SW 1271 (cell line): ENCODE measurements at regions not wholly inside any gene's neighbourhood (a gene's known extent, or its start where the extent isn't known, plus 50 kb on each side); places are given as distances from the start of the nearest gene placed in this dataset.

ENCODE experiments used
- DNase-seq, 2 experiments: peaks; one replicate each; lab custom pipeline; 2025; lab: John Stamatoyannopoulos, UW

- DNase-seq = no peak
These were observed 235.1 kb upstream of the CXCL12 start for GRCh38 chr10:44619975-44620374.

- no peak for DNase-seq
These were observed 242.9 kb upstream of the CXCL12 start for GRCh38 chr10:44627591-44628354.

DNA sequence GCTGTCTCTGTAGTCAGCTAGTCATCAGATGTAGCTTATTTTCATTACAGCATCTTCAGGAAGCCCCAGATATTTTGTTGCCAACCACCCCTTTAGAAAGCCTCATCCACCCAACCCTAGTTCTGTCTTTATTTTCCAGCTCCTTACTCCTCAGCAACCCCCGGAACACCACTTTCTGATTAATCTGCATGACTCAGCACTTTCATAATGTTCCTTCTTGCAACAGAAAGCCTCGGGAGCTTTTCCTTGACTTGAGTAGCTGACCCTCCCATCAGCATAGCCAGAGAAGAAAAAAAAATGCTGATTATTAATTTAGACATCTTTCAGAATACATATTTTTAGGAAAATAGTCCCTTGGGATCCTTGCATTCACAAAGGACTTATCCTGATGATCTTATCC lies 244.0 kb upstream of the CXCL12 start:
- DNase-seq = no peak

DNA sequence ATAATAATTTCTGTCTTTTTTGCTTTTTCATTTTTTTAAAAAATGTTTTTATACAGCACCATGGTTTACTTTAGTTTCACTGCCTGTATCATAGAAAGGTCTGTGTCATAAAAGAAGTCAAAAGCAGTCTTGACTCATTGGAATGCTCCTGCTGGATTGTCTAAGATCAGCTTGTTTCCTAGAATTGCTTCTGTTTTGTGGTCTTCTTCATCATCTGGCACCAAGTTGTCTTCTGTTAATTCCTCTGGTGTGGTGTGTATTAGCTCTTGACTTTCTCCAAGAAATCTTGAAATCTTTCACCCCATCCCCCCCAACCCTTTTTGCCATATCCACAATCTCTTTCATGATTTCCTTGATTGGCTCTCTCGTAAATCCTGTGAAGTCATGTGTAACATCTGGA lies 250.3 kb upstream of the CXCL12 start:
- DNase-seq = no peak

DNA sequence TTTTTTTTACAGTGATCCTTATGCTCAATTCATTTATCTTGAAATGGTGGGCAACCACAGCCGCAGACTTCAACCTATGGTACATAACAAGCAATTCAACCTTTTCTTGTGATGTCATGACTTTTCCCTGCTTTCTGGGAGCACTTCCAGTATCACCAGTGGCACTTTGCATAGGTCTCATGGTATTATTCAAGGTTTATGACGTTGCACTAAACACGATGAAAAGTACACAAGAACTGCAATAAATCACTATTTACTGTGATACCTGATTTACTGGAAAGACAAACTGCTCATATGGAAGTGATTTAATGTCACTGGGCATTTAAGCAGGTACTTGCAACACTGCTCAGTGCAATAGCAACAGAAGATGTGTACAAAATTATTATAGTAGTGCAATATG lies 251.7 kb upstream of the CXCL12 start:
- DNase-seq = no peak

- DNase-seq = no peak
These were observed 255.5 kb upstream of the CXCL12 start for GRCh38 chr10:44640429-44640828.

DNA sequence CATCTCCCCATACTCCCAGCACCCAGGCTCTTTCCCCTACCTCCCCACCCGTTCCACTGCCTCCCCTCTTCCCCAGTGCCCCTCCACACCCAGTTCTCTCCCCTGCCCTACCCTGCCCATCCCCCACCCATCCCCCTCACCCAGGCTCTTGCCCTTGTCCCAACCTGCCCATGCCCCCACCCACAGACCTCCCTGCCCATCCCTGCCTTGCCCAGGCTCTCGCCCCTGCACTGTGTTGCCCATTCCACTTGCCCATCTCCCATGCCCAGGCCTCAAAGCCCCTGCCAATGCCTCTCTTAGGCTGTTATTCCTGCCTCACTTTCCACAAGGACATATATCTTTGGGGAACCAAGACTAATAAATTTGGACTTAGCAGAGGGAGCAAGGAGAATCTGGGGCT lies 262.6 kb upstream of the CXCL12 start:
- DNase-seq = no peak

DNA sequence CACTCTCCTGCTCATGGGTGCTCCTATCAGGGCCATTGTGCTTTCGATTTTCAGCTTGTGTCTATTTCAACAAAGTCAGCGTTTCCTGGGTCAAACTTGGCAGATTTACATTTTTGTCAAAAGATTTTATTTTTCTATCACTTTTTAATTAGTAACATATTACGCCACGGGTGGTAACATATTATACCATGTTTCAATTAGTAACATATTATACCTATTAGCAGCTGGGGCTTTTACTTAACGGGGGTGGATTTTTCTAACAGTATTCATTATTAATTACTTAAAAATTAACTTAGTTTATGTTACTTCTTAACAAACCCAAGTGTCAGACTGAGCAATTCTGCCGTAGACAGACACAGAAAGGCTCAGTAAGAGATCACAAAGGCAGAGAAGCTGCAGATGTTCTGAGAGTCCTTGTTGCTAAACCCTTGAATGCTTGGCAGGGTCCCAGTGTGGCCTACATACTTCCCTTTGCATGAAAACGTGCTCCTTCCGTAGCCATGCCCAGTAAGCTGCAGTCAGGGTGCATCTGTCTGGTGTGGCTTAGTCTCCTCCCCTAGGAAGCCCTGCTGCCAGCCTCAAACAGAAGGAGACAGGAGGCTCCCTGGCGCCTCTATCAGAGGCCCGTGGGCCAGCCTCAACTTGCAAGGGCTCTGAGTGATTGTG lies 263.1 kb upstream of the CXCL12 start:
- DNase-seq = no peak

GRCh38 chr10:44650691-44651661 lies 260.2 kb upstream of the TMEM72 start:
- DNase-seq = no peak

GRCh38 chr10:44651834-44652233 lies 259.3 kb upstream of the TMEM72 start:
- DNase-seq = no peak

DNA sequence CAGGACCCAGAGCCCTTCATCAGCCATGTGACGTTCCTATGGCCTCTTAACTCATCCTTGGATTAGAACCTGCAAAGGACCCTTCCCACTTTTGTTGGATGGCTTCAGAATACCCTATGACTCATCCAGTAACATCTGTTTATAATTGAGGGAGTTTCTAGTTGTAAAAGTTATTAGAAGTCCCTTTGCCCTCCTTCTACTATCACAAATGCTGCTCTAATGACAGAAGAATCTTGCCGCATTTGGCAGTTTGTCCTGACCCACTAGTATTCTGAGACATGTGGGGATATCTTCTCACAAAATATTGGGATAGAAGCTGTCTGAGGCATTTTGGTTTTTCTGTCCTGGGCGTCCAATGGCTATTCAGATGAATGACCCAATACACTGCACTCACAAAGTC lies 251.8 kb upstream of the TMEM72 start:
- DNase-seq = no peak

GRCh38 chr10:44660271-44660670 lies 250.9 kb upstream of the TMEM72 start:
- no peak for DNase-seq

GRCh38 chr10:44662051-44662450 lies 249.1 kb upstream of the TMEM72 start:
- DNase-seq = no peak

DNA sequence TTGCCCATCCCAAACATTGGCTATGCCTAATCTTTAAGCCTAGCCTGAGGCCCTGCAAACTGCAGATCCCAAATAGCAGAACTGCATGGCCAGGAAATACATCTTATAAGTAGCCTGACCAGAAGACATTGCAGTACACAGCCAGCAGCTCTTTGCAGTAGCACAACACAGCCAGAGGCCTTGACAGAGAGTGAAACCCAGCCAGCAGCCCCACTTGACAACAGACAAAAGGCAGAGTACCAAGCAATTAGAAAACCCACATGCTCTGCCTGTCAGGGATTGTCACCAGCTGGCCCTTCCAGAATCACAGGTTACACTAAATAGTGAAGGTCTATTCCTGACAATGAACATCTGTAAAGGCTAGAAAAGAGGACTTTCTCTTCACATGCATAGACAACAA lies 242.8 kb upstream of the TMEM72 start:
- no peak for DNase-seq

DNA sequence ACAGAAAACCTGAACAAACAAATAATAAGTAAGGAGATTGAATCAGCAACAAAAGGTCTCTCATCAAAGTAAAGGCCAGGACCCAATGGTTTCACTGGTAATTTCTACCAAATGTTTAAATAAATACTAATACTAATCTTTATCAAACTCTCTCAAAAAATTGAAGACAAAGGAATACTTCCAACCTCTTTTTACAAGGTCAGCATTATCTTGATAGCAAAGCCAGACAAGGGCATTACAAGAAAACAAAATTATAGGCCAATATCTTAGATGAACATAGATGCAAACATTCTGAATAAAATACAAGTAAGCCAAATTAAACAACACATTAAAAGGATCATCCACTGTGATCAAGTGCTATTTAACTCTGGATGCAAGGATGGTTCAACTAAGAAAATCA lies 239.8 kb upstream of the TMEM72 start:
- no peak for DNase-seq

DNA sequence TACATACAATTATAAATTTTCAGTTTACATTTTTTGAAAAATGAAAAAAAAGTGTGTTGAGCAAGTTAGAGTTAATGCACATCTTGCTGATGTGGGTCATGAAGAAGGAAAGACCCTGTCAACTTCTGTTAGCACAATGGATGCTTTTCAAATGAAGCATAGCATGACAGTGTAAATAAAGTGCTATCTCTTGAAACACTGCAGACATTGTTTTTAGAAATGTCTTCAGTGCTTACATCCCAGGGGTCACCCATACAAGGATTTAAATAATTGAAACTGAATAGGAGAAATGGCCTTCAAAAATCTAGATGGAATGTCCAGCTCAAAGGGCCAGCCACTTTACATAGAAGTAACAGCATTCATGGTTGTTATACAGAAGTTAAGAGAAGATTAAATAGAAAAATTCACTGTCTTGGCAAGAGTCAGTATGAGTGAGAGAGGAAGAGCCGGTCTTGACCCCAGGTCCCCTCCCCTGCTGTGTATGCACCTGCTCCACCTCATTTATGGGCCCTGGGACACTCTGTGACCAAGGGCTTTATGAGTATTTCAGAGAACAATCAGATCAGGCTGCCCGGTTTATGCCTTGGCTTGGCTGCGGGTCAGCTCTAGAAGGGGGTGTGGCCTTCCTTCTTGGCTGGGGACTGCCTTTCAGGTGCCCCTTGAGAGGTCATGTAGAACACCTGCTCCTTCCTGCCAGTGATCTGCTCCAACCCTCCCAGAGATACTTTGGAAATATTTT lies 237.7 kb upstream of the TMEM72 start:
- DNase-seq = no peak

DNA sequence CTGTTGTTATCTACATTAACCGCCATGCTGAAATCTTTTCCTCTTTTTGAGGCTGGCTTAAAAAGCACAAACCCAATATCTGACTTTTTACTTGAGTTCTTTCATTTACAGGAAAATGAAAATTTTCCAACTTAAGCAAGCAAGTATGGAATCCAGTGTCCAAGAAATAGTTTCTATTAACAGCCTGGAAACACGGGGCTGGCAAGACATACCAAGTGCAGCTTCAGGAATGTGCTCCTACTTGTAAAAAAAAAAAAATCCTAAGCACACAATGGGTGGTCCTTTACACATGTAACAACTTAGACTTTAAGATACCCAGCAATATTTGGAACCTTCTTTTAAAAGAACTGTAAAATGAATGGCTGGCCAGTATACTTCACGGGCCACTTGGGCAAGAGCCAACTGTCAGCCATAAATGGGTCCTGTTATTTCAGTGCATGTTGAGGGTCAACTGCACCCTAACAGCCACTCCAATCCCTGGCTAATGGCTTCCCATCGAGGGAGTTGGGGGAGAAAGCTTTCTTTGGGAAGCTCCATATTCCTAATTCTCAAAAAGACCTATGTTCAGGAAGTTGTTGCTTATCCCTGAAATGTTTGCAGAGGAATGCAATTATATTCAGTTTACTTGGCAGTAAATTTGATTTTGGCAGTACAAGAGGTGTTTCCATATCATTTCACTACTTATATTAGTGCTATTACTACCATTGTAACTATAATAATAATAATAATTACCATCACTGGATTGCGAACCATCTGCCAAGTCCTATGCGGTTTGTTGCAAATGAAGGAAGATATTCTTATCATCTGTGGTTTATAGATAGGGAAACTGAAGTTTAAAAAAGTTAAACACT lies 236.4 kb upstream of the TMEM72 start:
- no peak for DNase-seq

DNA sequence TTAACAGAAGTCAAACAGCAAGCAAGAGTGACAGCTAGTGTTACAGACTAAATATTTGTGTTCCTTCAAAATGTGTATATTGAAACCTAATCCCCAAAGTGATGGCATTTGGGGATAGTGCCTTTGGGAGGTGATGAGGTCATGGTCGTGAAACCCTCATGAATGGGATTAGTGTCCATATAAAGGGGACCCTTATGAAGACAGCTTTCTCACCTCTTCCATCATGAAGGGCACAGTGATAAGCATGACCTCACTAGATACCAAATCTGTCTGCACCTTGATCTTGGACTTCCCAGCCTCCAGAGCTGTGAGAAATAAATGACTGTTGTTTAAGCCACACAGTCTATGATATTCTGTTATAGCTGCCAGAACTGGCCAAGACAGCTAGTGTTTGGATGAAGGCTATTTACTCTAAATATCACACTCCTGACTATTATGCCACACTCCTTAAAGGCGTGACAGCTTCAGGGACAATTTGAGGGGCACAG lies 235.7 kb upstream of the TMEM72 start:
- DNase-seq = no peak

- no peak for DNase-seq
These were observed 230.4 kb upstream of the TMEM72 start for GRCh38 chr10:44680764-44681163.

GRCh38 chr10:44682507-44682906 lies 228.6 kb upstream of the TMEM72 start:
- no peak for DNase-seq

GRCh38 chr10:44684661-44685060 lies 226.5 kb upstream of the TMEM72 start:
- DNase-seq = no peak
